ENCODE measurements at regions not wholly inside any gene's neighbourhood (a gene's known extent, or its start where the extent isn't known, plus 50 kb on each side); places are given as distances from the start of the nearest gene placed in this dataset.
A peak's percentile ranks its signal among the peaks of the same experiment; 100 is the strongest.

- DNase-seq (ENCODE audit: low read depth): peak; percentile 62
These were observed 111.8 kb upstream of the DPH6 start for GRCh38 chr15:35657679-35658311.

GRCh38 chr15:35663956-35664355, 118.0 kb upstream of the DPH6 start:
- DNase-seq (ENCODE audit: low read depth): no peak

- no peak for DNase-seq (ENCODE audit: low read depth)
These were observed 120.1 kb upstream of the DPH6 start for GRCh38 chr15:35665896-35666536.

GRCh38 chr15:35667908-35668307, 121.9 kb upstream of the DPH6 start:
- no peak for DNase-seq (ENCODE audit: low read depth)

- no peak for DNase-seq (ENCODE audit: low read depth)
These were observed 123.1 kb upstream of the DPH6 start for GRCh38 chr15:35669021-35669420.

- DNase-seq (ENCODE audit: low read depth): no peak
These were observed 123.6 kb upstream of the DPH6 start for GRCh38 chr15:35669432-35670045.

- no peak for DNase-seq (ENCODE audit: low read depth)
These were observed 125.2 kb upstream of the DPH6 start for GRCh38 chr15:35671197-35671596.

- no peak for DNase-seq (ENCODE audit: low read depth)
These were observed 126.0 kb upstream of the DPH6 start for GRCh38 chr15:35671981-35672380.

- DNase-seq (ENCODE audit: low read depth): no peak
These were observed 127.2 kb upstream of the DPH6 start for GRCh38 chr15:35673093-35673684.

GRCh38 chr15:35674873-35675781, 129.2 kb upstream of the DPH6 start:
- peak; percentile 59 for DNase-seq (ENCODE audit: low read depth)

- no peak for DNase-seq (ENCODE audit: low read depth)
These were observed 132.8 kb upstream of the DPH6 start for GRCh38 chr15:35678774-35679173.

GRCh38 chr15:35679186-35679585, 133.2 kb upstream of the DPH6 start:
- DNase-seq (ENCODE audit: low read depth): no peak

GRCh38 chr15:35680951-35681350, 135.0 kb upstream of the DPH6 start:
- DNase-seq (ENCODE audit: low read depth): no peak

- DNase-seq (ENCODE audit: low read depth): no peak
These were observed 140.4 kb upstream of the DPH6 start for GRCh38 chr15:35686347-35686746.

- DNase-seq (ENCODE audit: low read depth): no peak
These were observed 143.3 kb upstream of the DPH6 start for GRCh38 chr15:35689266-35689665.

GRCh38 chr15:35690089-35690488, 144.1 kb upstream of the DPH6 start:
- no peak for DNase-seq (ENCODE audit: low read depth)

- DNase-seq (ENCODE audit: low read depth): peak; percentile 68
These were observed 144.7 kb upstream of the DPH6 start for GRCh38 chr15:35690698-35691116.

- DNase-seq (ENCODE audit: low read depth): no peak
These were observed 145.3 kb upstream of the DPH6 start for GRCh38 chr15:35691173-35691761.

GRCh38 chr15:35691891-35692867, 146.2 kb upstream of the DPH6 start:
- DNase-seq (ENCODE audit: low read depth): no peak

GRCh38 chr15:35693286-35693685, 147.3 kb upstream of the DPH6 start:
- DNase-seq (ENCODE audit: low read depth): no peak

Measured in myocyte (in vitro differentiated cells).